Neural cell (in vitro differentiated cells): ENCODE measurements at regions not wholly inside any gene's neighbourhood (a gene's known extent, or its start where the extent isn't known, plus 50 kb on each side); places are given as distances from the start of the nearest gene placed in this dataset.

ENCODE experiments used
- TAF1 ChIP-seq: IDR thresholded peaks from 2 replicates; pipeline ENCODE4 v1.6.1; 2012; ENCODE audit warnings: low read depth
- TF ChIP-seq, protein P1 (sequence below): fragments of 450-650 bp; IDR thresholded peaks from 2 replicates; pipeline ENCODE4 v1.5.1; 2014; ENCODE audit warnings: antibody characterized with exemption, mild to moderate bottlenecking, moderate library complexity; ENCODE audit not compliant: poor library complexity, severe bottlenecking

DNA sequence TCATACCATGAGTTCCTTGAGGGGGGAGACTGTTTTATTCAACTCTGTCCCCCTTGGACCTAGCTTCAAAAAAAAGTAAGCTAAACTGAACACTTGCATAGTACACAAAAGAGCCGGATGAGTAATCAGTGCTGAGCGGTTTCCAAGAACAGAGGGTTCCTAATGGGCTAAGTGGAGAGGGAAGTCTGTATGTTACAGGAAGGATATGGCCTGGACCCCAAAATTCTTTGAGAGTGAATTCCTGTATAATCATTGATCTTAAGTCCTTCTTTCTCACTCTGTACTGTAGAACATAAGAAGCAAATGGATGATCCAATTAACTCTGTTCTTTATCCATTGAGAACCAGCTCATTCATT, 324.7 kb upstream of the CNR1 start:
- TF ChIP-seq, protein P1, sequence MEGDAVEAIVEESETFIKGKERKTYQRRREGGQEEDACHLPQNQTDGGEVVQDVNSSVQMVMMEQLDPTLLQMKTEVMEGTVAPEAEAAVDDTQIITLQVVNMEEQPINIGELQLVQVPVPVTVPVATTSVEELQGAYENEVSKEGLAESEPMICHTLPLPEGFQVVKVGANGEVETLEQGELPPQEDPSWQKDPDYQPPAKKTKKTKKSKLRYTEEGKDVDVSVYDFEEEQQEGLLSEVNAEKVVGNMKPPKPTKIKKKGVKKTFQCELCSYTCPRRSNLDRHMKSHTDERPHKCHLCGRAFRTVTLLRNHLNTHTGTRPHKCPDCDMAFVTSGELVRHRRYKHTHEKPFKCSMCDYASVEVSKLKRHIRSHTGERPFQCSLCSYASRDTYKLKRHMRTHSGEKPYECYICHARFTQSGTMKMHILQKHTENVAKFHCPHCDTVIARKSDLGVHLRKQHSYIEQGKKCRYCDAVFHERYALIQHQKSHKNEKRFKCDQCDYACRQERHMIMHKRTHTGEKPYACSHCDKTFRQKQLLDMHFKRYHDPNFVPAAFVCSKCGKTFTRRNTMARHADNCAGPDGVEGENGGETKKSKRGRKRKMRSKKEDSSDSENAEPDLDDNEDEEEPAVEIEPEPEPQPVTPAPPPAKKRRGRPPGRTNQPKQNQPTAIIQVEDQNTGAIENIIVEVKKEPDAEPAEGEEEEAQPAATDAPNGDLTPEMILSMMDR, result no peak
- no peak for TF ChIP-seq TAF1
